HG02852 (cell line): ENCODE measurements at regions not wholly inside any gene's neighbourhood (a gene's known extent, or its start where the extent isn't known, plus 50 kb on each side); places are given as distances from the start of the nearest gene placed in this dataset.
A peak's percentile ranks its signal among the peaks of the same experiment; 100 is the strongest.

Experiments used
- ATAC-seq: cut with Tn5 transposase; IDR thresholded peaks from one replicate; pipeline ENCODE4 v1.9.1; 2021; ENCODE audit warnings: mild to moderate bottlenecking, moderate library complexity; ENCODE audit not compliant: unreplicated experiment

GRCh38 chr3:188053710-188054380 is 100.1 kb upstream of the LPP start:
- no peak for ATAC-seq

DNA sequence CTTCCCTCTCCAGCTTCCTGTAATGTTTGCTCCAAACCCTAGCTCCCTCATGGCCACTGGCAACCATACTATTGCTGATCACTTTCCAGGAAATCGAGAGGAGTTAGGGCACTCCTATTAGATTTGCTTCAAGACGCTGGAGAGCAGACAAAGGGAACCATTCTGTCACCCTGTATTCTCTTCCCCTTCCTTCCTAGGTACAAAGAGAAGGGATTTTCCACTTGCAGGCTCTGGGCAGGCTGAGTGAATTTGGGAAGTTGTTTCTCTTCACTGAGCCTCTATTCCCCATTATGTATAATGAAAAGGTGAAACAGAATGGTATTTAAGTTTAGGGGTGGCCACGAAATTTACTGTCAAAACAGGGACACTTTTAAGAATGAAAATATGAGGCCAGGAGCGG is 99.4 kb upstream of the LPP start:
- no peak for ATAC-seq

DNA sequence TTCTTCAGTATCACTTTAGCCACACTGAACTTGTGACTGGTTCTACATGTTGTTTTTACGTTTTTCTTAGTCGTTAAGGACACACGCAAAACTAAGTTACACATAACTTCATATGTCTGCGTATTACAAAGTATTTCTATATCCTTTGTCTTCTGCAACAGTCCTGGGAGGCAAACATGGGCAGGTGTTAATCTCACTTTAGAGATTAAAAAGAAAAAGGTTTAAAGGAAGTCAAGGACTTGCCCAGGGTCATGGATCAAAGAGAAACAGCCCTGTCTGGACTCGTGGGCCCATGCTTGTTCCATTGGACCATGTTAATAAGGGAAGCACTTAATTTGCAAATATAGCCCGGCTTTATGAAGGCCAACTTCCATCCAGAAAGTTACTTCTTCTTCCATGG is 98.6 kb upstream of the LPP start:
- no peak for ATAC-seq

DNA sequence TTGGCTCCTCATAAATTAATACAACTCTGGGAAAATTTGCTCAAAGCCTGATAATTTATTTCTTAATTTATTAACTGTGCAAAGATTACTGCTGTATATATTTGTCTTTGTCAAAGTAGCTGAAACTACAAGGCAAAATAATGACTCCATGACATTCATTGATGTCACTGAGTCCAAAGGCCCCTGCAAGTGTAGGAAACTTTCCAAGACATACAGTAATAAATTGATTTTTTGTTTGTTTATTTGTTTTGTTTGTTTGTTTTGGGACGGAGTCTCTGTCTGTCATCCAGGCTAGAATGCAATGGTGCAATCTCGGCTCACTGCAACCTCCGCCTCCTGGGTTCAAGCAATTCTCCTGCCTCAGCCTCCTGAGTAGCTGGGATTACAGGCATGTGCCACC is 96.8 kb upstream of the LPP start:
- no peak for ATAC-seq

DNA sequence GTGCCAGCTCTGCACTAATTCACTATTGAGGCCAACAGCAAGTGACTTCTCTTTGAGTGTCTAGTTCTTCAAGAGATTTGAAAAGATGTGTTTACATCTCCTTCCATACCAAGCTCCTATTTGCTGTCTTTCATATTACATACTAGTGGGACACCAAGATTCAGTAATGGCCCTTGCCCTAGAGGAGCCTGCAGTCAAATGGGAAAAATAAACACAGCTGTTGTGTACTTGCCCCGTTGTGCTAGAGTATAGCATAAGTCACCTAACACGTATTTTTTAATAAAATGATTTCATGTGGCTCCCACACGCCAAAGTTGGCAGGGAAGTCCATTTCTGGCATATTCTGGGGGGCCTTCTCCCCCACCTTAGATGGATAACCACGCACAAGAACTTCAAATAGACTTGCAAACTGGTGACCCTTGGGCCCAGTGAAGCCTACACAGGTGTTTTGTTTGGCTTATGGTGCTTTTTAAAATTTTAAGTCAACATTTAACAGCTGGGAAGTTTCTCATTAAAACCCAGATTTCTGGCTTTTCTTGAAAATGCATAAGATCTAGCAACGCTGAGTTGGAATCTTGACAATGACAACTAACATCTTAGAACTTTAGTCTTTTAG is 95.3 kb upstream of the LPP start:
- ATAC-seq, result no peak

DNA sequence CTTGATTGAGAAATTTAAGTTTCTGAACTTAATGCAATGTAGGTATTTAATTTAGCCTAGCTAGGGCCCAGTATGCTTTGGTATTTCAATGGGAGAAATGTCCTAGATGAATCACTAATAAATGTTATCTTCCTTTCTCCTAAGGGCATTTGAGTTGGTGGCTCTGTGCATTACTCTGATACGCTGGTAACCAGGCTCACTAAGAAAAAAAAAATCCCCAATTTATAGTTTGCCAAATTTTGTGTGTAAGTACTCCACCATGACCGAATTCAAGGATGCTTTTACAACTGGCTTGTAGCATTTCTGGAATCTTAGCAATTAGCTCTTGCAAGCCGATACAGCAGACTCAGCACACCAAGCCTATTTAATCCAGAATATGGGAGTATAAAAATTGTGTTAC is 94.6 kb upstream of the LPP start:
- ATAC-seq, result no peak

DNA sequence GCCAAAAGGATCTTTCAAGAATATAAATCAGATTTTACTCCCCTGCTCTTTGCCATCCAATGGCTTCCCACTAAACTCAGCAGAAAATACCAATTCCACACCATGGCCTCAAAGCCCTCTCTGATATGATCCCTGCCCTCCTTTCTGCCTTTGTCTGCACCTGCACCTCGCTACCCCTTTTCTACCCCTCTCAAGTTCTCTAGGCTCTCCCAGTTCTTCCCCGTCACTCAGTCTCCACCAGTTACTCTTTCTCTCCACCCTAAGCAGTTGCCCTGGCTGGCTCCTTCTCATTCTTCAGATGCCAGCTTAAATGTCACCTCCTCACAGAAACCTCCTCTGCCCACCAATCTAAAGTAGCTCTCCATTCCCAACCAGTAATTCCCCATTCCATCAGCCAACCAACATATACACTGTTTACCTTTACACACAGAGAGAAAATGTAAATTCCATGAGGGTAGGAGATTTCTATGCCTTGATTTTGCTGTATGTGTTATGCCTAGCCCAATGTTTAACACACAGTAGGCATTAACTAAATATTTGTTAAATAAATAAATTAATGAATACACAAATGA is 93.6 kb upstream of the LPP start:
- ATAC-seq, result no peak

GRCh38 chr3:188060840-188061544 is 93.0 kb upstream of the LPP start:
- ATAC-seq, result peak; percentile 43

DNA sequence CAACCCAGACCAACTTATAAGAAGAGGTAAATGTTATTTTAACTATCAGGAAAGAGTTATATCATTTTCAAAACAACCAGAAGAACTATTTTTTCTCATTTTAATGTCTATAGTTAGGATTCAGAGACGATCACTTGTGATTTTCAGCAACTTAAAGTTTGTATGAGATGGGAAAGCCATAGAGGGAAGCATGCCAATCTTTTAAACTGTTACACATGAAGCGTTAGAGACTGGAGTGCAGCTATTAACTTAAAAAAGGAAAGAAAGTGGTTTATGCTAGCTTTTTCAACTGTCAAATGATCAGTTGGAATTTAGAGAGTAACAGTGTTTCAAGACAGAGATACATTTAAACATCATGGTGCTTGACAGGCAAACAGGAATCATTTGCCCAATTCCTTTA is 91.7 kb upstream of the LPP start:
- ATAC-seq, result no peak

DNA sequence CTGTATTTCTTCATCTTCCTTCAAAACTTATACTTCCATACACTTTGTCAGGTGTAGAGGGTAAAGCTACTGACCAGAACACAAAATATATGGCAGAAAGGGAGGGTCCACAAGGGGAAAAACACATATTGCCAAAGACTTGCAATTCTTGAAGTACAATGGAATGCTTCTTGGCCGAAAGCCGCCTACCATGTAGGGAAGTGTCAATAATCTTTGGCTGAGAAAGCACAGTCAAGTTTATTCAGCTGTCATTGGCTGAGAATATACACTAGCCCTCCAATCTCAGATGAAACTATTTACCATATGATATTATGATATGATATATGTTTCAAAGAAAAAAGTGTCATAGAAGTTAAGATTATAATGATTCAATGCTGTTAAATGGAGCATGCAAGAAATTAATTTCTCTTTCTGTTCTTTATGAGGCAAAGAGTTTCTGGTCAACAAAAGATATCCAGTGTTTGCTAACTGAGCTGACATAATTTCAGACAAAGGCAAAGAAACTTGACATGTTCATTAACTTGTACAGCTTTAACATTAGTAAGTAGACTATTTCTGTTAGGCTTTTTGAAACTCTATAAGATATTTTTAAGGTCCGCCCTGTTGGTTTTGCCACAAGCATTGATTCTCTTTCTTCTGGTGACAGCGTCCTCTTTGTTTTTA is 89.0 kb upstream of the LPP start:
- no peak for ATAC-seq

- ATAC-seq, result no peak
Observed at GRCh38 chr3:188066141-188066540, 87.8 kb upstream of the LPP start.

- ATAC-seq, result no peak
Observed at GRCh38 chr3:188067932-188068331, 86.0 kb upstream of the LPP start.

GRCh38 chr3:188068342-188068741 is 85.6 kb upstream of the LPP start:
- no peak for ATAC-seq

DNA sequence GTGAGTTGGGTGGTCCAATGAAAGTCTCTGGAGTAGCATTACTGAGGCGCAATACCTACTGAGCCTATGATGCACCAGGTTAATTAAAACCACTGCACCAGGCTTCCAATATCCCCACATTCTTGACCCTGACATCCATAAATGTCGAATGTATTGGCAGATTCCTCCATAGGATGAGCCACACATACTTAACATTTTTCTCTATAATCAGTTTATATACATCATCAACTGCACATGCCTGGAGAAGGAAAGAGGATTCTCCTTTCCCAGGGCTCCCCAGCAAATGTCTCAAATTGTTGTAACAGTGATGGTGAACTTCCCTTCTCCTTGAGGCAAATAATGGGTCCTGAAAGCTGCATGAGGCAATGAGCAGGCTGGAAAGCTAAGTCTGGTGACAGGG is 82.3 kb upstream of the LPP start:
- ATAC-seq, result no peak

DNA sequence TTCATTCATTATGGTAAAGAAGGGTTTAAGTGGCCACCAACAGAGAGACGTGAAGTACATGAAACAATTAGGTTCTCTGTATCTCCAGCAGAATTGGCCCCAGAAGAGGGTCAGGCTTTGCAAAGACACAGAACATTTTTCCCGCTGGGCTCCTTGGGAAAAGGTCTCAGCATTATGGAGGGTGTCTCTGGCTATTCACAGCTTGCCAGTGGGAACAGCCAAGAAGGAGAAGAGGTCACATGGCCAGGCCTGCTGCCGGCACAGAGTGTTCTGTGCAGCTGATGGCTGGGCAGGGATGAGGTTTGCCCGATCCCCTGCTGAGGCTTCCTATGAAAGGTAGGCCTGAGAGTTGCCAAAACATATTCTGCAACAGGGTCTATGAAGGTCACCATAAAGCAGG is 77.8 kb upstream of the LPP start:
- ATAC-seq, result no peak

DNA sequence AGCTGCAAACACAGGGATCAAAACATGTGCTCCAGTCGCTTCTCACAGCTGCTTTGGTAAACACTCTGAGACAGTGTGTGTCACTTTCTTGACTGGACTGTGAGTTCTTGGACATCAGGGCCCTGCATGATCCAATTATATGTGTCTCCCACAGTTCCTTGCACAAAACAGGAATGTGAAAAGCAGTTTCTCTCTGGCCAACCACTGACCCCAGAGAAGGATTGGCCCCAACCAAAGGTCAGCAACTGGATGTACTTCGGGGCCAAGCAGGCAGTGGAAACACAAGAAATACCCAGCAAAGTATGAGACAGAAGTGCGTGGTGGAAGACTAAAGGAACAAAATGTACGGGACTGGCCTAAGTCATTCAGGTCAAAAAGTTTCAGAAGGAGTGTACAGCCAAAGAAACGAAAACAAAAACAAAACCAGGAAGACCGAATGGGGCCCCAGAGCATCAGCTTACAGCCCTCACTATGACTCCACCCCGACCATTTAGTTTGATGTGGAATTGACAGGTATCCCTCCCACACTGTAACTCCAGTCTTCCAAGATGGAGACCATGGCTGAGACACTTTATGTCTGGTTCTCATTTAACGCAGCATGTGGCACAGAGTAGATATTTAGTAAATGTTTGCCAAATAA is 76.7 kb upstream of the LPP start:
- ATAC-seq, result no peak

DNA sequence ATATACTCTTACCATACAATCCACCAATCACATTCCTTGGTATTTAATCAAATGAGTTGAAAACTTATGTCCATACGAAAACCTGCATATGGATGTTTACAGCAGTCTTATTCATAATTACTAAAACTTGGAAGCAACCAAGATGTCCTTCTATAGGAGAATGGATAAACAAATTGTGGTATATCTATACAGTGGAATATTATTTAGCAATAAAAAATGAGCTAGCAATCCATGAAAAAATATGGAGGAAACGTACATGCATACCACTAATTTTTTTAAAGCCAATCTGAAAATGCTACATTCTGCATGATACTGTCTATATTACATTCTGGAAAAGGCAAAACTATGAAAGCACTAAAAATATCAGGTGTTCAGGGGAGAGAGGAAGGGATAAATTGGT is 73.9 kb upstream of the LPP start:
- no peak for ATAC-seq

DNA sequence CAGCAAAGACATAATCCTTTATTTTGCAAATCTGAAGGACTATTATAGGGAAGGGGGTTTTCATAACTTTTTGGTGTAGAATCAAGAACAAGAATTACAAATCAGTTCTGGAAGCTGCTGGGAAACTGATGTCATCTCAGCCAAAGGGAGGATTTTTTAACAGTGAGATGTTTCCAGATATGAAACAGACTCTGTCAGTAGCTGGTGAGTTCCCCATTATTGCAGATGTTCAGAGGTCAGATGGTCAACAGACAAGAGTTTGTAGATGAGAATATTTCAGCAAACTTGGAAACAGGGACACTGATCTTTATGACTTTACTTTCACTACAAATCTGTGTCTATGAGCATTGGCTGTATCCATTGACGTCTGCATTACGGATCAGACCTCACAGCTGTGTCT is 71.9 kb upstream of the LPP start:
- ATAC-seq, result no peak

GRCh38 chr3:188082450-188082849 is 71.5 kb upstream of the LPP start:
- no peak for ATAC-seq

DNA sequence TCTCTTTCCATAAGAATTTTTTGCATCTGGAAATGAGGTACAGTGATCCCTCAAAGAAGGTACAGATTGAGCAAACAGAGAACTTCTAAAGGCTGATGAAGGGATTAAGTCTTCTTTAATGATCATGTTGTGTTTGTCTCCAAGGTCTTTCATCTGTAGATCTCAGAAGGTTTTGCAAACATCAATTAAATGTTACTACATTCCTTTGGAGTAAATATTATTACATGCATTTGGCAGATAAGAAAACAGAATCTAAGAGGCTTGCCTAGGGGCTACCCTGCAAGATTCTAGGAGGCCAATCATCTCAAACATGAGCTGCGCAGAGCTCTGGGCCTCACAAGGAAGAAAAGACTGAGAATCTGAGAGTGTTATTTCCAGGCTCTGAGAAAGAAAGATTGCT is 70.9 kb upstream of the LPP start:
- no peak for ATAC-seq
